Parathyroid adenoma (tissue), 2 donors: ENCODE measurements at regions not wholly inside any gene's neighbourhood (a gene's known extent, or its start where the extent isn't known, plus 50 kb on each side); places are given as distances from the start of the nearest gene placed in this dataset.

Experiments used
- H2AFZ ChIP-seq: fragments of 300-600 bp; sonication (generic); one replicate; pipeline ENCODE4 v1.7.0; 2017; ENCODE audit warnings: antibody characterized with exemption, mild to moderate bottlenecking
- H3K27ac ChIP-seq: fragments of 300-600 bp; sonication (generic); one replicate; pipeline ENCODE4 v1.7.0; 2017
- H3K27me3 ChIP-seq: fragments of 300-600 bp; sonication (generic); one replicate; pipeline ENCODE4 v1.7.0; 2017; ENCODE audit warnings: low read length; ENCODE audit not compliant: control insufficient read depth, insufficient read depth
- H3K36me3 ChIP-seq: fragments of 300-600 bp; sonication (generic); one replicate; pipeline ENCODE4 v1.7.0; 2017; ENCODE audit warnings: low read length; ENCODE audit not compliant: control insufficient read depth, insufficient read depth
- H3K4me1 ChIP-seq: fragments of 300-600 bp; sonication (generic); one replicate; pipeline ENCODE4 v1.7.0; 2017; ENCODE audit warnings: control low read depth
- H3K4me2 ChIP-seq: fragments of 300-600 bp; sonication (generic); one replicate; pipeline ENCODE4 v1.7.0; 2017; ENCODE audit warnings: low read length
- H3K4me3 ChIP-seq: fragments of 300-600 bp; sonication (generic); one replicate; pipeline ENCODE4 v1.7.0; 2017; ENCODE audit warnings: low read depth, low read length
- H3K79me2 ChIP-seq: fragments of 300-600 bp; sonication (generic); one replicate; pipeline ENCODE4 v1.7.0; 2017; ENCODE audit warnings: control low read depth
- H3K9ac ChIP-seq: fragments of 300-600 bp; sonication (generic); one replicate; pipeline ENCODE4 v1.7.0; 2017; ENCODE audit warnings: mild to moderate bottlenecking
- H3K9me3 ChIP-seq: fragments of 300-600 bp; sonication (generic); one replicate; pipeline ENCODE4 v1.7.0; 2017; ENCODE audit warnings: low read length; ENCODE audit not compliant: control insufficient read depth
- CTCF ChIP-seq: fragments of 300-600 bp; sonication (generic); IDR thresholded peaks from one replicate; pipeline ENCODE4 v1.7.0; 2017; ENCODE audit warnings: antibody characterized with exemption, mild to moderate bottlenecking
- donor health status: primary hyperparathyroidism.

DNA sequence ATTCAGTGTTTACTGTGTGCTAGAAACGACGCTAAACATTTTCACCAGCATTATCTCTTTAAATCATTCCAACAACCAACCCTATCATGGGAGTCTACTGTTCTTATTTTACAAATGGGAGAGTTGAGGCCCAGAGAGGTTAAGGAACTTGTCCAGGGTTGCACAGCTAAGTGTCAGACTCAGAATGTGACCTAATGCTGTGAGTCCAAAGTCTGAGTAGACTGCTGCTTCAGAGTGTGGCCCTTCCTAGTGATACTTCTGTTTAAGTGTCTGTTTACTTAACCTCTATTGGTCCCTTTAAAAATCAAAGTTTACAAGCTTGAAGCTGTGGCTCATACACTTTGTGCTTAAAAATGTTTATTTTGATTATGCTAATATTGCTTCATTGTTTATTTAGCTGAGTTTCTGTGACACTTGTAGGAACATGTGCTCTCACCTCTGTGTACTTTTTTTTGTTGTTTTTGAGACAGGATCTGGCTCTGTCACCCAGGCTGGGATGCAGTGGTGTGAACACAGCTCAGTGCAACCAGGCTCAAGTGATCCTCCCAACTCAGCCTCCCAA is 84.4 kb upstream of the SYPL1 start:
- no peaks in the 10 kb centered on the region for H3K27me3 ChIP-seq
- no peak overlapping the region for H3K9ac ChIP-seq
- no peaks in the 10 kb centered on the region for H3K79me2 ChIP-seq
- H3K4me3 ChIP-seq = no peak overlapping the region
- H3K4me2 ChIP-seq = no peak overlapping the region
- H3K36me3 ChIP-seq = no peaks in the 10 kb centered on the region
- no peaks in the 10 kb centered on the region for H3K9me3 ChIP-seq
- no peak overlapping the region for H2AFZ ChIP-seq
- no peaks in the 10 kb centered on the region for H3K4me1 ChIP-seq
- no peak overlapping the region for H3K27ac ChIP-seq
- no peak for TF ChIP-seq CTCF

GRCh38 chr7:106193661-106194060 is 81.5 kb upstream of the SYPL1 start:
- H3K79me2 ChIP-seq = no peaks in the 10 kb centered on the region
- H3K4me3 ChIP-seq = no peak overlapping the region
- H3K27me3 ChIP-seq = no peaks in the 10 kb centered on the region
- H2AFZ ChIP-seq = no peak overlapping the region
- TF ChIP-seq CTCF = no peak
- H3K4me2 ChIP-seq = no peak overlapping the region
- no peaks in the 10 kb centered on the region for H3K36me3 ChIP-seq
- H3K9ac ChIP-seq = no peak overlapping the region
- H3K4me1 ChIP-seq = no peaks in the 10 kb centered on the region
- H3K27ac ChIP-seq = no peak overlapping the region
- no peaks in the 10 kb centered on the region for H3K9me3 ChIP-seq

GRCh38 chr7:106190589-106191330 is 78.6 kb upstream of the SYPL1 start:
- Histone ChIP-seq H2AFZ (no peak overlapping the region), H3K79me2 (no peaks in the 10 kb centered on the region), H3K9me3 (no peaks in the 10 kb centered on the region), H3K4me1 (no peaks in the 10 kb centered on the region), H3K36me3 (no peaks in the 10 kb centered on the region), H3K4me3 (no peak overlapping the region), H3K27ac (no peak overlapping the region), H3K9ac (no peak overlapping the region), H3K27me3 (no peaks in the 10 kb centered on the region), H3K4me2 (no peak overlapping the region)
- TF ChIP-seq CTCF = no peak

GRCh38 chr7:106187613-106188350 is 75.7 kb upstream of the SYPL1 start:
- H3K79me2 ChIP-seq = no peaks in the 10 kb centered on the region
- no peak for TF ChIP-seq CTCF
- no peaks in the 10 kb centered on the region for H3K4me1 ChIP-seq
- no peaks in the 10 kb centered on the region for H3K27me3 ChIP-seq
- no peak overlapping the region for H3K27ac ChIP-seq
- H3K36me3 ChIP-seq = no peaks in the 10 kb centered on the region
- no peak overlapping the region for H2AFZ ChIP-seq
- no peak overlapping the region for H3K4me3 ChIP-seq
- H3K4me2 ChIP-seq = no peak overlapping the region
- no peak overlapping the region for H3K9ac ChIP-seq
- no peaks in the 10 kb centered on the region for H3K9me3 ChIP-seq
